ENCODE measurements at regions not wholly inside any gene's neighbourhood (a gene's known extent, or its start where the extent isn't known, plus 50 kb on each side); places are given as distances from the start of the nearest gene placed in this dataset.

DNA sequence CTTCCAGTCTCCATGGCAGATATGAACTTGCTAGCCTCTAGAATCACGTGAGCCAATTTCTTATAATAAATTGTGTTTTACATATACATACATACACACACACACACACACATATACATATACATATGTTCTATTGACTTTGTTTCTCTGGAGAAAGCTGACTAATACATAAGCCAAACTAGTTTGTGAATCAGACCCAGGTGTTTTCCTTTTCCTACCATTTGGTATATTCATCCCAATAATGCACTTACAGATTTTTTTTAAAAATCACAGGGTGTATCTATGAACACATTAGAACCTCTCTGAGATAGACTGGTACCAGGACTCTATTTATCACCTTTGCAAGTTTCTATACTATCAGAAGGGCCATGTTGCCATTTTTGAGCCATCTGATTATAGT, 122.9 kb upstream of the KCNH8 start:
- TF ChIP-seq, protein P1, sequence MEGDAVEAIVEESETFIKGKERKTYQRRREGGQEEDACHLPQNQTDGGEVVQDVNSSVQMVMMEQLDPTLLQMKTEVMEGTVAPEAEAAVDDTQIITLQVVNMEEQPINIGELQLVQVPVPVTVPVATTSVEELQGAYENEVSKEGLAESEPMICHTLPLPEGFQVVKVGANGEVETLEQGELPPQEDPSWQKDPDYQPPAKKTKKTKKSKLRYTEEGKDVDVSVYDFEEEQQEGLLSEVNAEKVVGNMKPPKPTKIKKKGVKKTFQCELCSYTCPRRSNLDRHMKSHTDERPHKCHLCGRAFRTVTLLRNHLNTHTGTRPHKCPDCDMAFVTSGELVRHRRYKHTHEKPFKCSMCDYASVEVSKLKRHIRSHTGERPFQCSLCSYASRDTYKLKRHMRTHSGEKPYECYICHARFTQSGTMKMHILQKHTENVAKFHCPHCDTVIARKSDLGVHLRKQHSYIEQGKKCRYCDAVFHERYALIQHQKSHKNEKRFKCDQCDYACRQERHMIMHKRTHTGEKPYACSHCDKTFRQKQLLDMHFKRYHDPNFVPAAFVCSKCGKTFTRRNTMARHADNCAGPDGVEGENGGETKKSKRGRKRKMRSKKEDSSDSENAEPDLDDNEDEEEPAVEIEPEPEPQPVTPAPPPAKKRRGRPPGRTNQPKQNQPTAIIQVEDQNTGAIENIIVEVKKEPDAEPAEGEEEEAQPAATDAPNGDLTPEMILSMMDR (IDR thresholded peaks at IDR 0.05; ENCODE audit: borderline replicate concordance, insufficient read depth, low read depth, low read length): no peak
- H3K4me3 ChIP-seq (ENCODE audit: low read depth, low read length): no peak overlapping the region

DNA sequence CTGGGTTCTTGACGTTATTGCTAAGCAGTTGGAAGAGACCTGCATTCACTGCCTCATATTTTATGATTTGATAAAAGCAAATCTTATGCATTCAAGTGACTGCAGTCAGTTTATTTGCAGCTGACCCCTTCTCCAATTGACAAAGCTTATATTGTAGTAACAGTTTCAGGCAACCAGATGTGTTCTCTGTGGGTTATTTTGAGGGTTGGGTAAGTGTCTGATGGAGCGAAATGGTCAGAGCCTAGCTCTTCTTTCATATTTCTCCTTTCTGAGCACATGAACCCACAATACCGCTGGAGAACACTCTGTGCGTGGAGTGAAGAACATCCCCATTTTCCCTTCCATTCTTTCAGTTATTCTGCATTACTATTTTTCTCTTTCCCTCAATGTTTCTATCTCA, 125.8 kb upstream of the KCNH8 start:
- H3K4me3 ChIP-seq (ENCODE audit: low read depth, low read length): no peak overlapping the region
- TF ChIP-seq, protein P1 (IDR thresholded peaks at IDR 0.05; ENCODE audit: borderline replicate concordance, insufficient read depth, low read depth, low read length): no peak

DNA sequence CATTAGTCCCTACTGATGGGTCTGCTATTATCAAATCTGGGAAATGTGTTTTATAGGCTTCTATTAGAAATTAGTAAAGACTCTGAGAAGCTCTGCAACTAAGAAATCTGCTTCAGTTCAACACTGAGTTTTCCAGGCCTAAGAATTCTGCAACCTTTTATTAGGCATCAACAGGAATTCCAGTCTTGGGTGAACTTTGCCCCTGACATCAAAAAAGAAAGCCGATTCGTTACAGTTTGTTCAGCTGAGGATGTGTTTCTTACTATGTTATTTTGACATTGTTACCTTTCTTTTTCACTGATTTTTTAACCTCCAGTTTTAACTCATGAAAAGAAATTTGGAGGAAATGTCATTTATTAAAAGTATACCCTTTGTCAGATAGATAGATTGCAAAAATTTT, 131.5 kb upstream of the KCNH8 start:
- TF ChIP-seq, protein P1 (IDR thresholded peaks at IDR 0.05; ENCODE audit: borderline replicate concordance, insufficient read depth, low read depth, low read length): no peak
- H3K4me3 ChIP-seq (ENCODE audit: low read depth, low read length): no peak overlapping the region

DNA sequence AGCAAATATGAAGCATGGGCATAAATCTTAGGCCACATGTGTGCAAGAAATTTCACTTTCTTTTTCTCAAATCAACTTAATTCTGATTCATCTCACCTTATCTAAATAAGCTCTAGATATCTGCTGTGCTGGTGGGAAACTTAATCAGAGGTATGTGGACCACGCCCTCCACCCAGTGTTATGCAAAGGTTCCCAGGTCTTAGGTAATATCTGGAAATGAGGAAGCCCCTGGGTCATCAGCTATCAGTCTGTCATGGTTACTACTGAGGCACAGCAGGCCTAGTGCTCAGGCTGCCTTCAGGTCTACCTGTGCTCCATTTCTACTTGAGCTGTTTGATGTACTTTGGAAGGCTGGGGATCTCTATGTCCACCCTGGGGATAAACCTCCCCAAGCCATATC, 134.4 kb upstream of the KCNH8 start:
- TF ChIP-seq, protein P1 (IDR thresholded peaks at IDR 0.05; ENCODE audit: borderline replicate concordance, insufficient read depth, low read depth, low read length): no peak
- no peak overlapping the region for H3K4me3 ChIP-seq (ENCODE audit: low read depth, low read length)

DNA sequence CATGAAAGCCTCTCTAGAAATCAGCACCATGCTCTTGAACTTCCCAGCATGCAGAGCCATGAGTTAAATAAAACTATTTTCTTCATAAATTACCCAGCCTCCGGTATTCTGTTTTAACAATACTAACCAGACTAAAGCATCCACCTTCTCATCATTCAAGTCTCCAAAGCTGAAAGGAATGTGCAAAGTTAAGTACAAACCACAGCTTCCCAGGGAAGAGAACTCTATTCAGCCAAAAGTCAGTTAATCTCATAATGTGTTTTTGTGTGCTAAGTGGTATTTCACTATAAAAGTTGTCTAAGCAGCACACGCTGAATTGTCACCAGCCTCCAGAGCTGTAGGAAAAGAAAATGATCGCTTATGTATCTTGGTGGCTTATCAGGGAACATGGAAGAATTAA, 135.5 kb upstream of the KCNH8 start:
- H3K4me3 ChIP-seq (ENCODE audit: low read depth, low read length): no peak overlapping the region
- TF ChIP-seq, protein P1 (IDR thresholded peaks at IDR 0.05; ENCODE audit: borderline replicate concordance, insufficient read depth, low read depth, low read length): no peak

DNA sequence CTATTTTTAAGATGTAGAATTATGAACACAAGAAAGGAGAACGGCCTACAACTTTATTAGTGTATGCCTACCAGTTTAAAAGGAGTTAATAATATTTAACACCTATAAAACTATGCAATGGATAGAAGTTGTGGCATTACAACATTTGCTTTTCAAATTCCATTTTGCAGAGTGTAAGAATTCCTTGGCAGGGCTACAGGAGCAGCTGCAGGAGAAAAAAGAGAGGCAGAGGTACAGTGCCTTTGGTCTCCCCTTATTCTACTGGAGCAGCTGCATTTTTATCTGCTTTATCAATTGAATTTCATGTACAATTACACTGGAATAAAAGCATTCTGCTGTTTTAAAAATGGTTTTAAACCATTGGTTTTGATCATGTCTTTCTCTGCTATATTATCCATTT, 145.7 kb upstream of the KCNH8 start:
- TF ChIP-seq, protein P1 (IDR thresholded peaks at IDR 0.05; ENCODE audit: borderline replicate concordance, insufficient read depth, low read depth, low read length): no peak
- no peak overlapping the region for H3K4me3 ChIP-seq (ENCODE audit: low read depth, low read length)

DNA sequence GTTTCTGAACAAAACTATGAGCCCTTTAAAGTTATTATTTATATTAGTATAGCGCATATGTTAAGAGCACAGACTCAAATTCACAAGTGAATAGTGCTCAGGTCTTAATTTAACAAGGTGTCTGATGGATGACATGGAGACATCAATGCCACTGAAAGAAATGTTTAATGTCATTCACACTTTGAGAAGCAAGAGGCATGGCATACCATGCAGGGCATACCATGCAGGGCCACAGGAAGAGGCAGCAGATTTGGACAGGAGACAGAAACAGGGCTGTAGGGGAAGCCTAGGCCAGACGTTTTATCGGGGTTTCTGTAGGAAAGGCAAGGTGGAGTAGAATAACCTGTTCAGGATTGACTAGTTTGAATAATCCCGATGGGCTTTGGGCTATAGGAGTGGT, 150.2 kb upstream of the KCNH8 start:
- H3K4me3 ChIP-seq (ENCODE audit: low read depth, low read length): no peak overlapping the region
- TF ChIP-seq, protein P1 (IDR thresholded peaks at IDR 0.05; ENCODE audit: borderline replicate concordance, insufficient read depth, low read depth, low read length): no peak
